SKM-1 treated with dmso at 0.1 percent for 144 hours (cell line): ENCODE measurements at regions not wholly inside any gene's neighbourhood (a gene's known extent, or its start where the extent isn't known, plus 50 kb on each side); places are given as distances from the start of the nearest gene placed in this dataset.

Experiments
- DNase-seq: peaks from one replicate; lab custom pipeline; 2025; ENCODE audit not compliant: unreplicated experiment; lab: John Stamatoyannopoulos, UW

GRCh38 chr6:165804331-165805066 lies 141.5 kb upstream of the PDE10A start:
- no peak for DNase-seq

GRCh38 chr6:165800337-165800736 lies 137.3 kb upstream of the PDE10A start:
- no peak for DNase-seq

GRCh38 chr6:165799391-165800153 lies 136.5 kb upstream of the PDE10A start:
- DNase-seq: no peak

- DNase-seq: no peak
Observed at GRCh38 chr6:165798991-165799390, 135.9 kb upstream of the PDE10A start.

- DNase-seq: no peak
Observed at GRCh38 chr6:165794179-165794601, 131.1 kb upstream of the PDE10A start.

- DNase-seq: no peak
Observed at GRCh38 chr6:165793287-165793825, 130.3 kb upstream of the PDE10A start.

- DNase-seq: no peak
Observed at GRCh38 chr6:165791876-165792437, 128.9 kb upstream of the PDE10A start.

- no peak for DNase-seq
Observed at GRCh38 chr6:165791306-165791705, 128.3 kb upstream of the PDE10A start.

- DNase-seq: no peak
Observed at GRCh38 chr6:165782812-165783211, 119.8 kb upstream of the PDE10A start.

GRCh38 chr6:165782134-165782533 lies 119.1 kb upstream of the PDE10A start:
- no peak for DNase-seq

- no peak for DNase-seq
Observed at GRCh38 chr6:165777680-165778079, 114.6 kb upstream of the PDE10A start.

- DNase-seq: no peak
Observed at GRCh38 chr6:165776691-165777090, 113.7 kb upstream of the PDE10A start.

GRCh38 chr6:165775721-165776120 lies 112.7 kb upstream of the PDE10A start:
- DNase-seq: no peak

- DNase-seq: peak; percentile 71
Observed at GRCh38 chr6:165774903-165775601, 112.0 kb upstream of the PDE10A start.

GRCh38 chr6:165770397-165771082 lies 107.5 kb upstream of the PDE10A start:
- DNase-seq: no peak

GRCh38 chr6:165769884-165770283 lies 106.8 kb upstream of the PDE10A start:
- no peak for DNase-seq

- DNase-seq: no peak
Observed at GRCh38 chr6:165769401-165769800, 106.4 kb upstream of the PDE10A start.

- no peak for DNase-seq
Observed at GRCh38 chr6:165768961-165769360, 105.9 kb upstream of the PDE10A start.

- peak; percentile 20 for DNase-seq
Observed at GRCh38 chr6:165767228-165767627, 104.2 kb upstream of the PDE10A start.

- no peak for DNase-seq
Observed at GRCh38 chr6:165766457-165766856, 103.4 kb upstream of the PDE10A start.

GRCh38 chr6:165766026-165766425 lies 103.0 kb upstream of the PDE10A start:
- no peak for DNase-seq
